ENCODE measurements at regions not wholly inside any gene's neighbourhood (a gene's known extent, or its start where the extent isn't known, plus 50 kb on each side); places are given as distances from the start of the nearest gene placed in this dataset.

DNA sequence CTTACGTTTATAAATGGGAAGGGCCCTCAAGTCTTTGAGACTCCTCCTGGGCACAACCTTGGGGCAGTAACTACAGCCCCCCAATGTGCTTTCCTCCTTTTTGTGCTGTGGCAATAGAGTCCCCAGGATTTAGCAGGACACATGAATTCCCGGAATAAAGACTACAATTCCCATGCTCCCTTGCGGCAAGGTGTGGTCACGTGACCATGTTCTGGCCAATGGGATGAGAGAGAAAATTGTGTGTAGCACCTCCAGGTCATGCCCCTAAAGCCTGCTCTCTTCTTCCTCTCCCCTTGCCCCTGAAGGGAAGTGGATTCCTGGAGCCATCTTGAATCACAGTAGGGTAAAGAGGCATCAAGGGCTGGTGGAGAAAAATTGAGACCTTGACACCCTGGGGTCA, 295.1 kb upstream of the SFSWAP start:
- WGBS, 4 donors: 73 to 82% (median 79%) methylated on average over 4 of the region's 4 CpGs
- Histone ChIP-seq H3K4me1 (replicated peaks in 1 of 2) (no peaks in the 10 kb centered on the region), H3K27ac (no peak overlapping the region), H3K36me3 (replicated peaks in 1 of 2) (no peaks in the 10 kb centered on the region), H3K27me3 (no peaks in the 10 kb centered on the region), H3K4me3 (no peak overlapping the region), H3K9me3 (replicated peaks in 1 of 3) (no peaks in the 10 kb centered on the region)
- intact Hi-C loops (cut with DNase I): no loop called here
- no peak for TF ChIP-seq POLR2A (IDR thresholded peaks at IDR 0.05)
- TF ChIP-seq, protein P1, sequence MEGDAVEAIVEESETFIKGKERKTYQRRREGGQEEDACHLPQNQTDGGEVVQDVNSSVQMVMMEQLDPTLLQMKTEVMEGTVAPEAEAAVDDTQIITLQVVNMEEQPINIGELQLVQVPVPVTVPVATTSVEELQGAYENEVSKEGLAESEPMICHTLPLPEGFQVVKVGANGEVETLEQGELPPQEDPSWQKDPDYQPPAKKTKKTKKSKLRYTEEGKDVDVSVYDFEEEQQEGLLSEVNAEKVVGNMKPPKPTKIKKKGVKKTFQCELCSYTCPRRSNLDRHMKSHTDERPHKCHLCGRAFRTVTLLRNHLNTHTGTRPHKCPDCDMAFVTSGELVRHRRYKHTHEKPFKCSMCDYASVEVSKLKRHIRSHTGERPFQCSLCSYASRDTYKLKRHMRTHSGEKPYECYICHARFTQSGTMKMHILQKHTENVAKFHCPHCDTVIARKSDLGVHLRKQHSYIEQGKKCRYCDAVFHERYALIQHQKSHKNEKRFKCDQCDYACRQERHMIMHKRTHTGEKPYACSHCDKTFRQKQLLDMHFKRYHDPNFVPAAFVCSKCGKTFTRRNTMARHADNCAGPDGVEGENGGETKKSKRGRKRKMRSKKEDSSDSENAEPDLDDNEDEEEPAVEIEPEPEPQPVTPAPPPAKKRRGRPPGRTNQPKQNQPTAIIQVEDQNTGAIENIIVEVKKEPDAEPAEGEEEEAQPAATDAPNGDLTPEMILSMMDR (IDR thresholded peaks at IDR 0.05): no peak
- no peak for DNase-seq

DNA sequence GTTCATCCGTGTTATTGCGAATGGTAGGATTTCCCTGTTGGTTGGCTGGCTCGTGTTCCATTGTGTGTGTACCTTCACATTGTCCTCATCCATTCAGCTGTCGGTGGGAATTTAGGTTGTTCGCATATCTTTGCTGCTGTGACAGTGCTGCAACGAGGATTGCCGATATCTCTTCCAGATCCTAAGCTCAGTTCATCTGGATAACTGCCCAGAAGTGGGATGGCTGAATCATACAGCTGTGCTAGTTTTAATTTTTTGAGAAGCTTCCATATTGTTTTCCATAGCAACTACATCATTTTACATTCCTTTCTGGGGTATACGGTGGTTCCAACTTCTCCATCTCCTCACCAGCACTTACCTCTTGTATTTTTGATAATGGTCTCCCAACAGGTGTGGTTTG, 292.8 kb upstream of the SFSWAP start:
- H3K27me3 ChIP-seq: no peaks in the 10 kb centered on the region
- no peaks in the 10 kb centered on the region for H3K9me3 ChIP-seq (replicated peaks in 1 of 3)
- no peak overlapping the region for H3K4me3 ChIP-seq
- TF ChIP-seq, protein P1 (IDR thresholded peaks at IDR 0.05): no peak
- TF ChIP-seq POLR2A (IDR thresholded peaks at IDR 0.05): no peak
- intact Hi-C loops (cut with DNase I): no loop called here
- no peaks in the 10 kb centered on the region for H3K36me3 ChIP-seq (replicated peaks in 1 of 2)
- no peaks in the 10 kb centered on the region for H3K4me1 ChIP-seq (replicated peaks in 1 of 2)
- no peak for DNase-seq
- H3K27ac ChIP-seq: no peak overlapping the region
- 74 to 82% (median 78%) methylated on average over 8 of the region's 8 CpGs for WGBS, 4 donors

DNA sequence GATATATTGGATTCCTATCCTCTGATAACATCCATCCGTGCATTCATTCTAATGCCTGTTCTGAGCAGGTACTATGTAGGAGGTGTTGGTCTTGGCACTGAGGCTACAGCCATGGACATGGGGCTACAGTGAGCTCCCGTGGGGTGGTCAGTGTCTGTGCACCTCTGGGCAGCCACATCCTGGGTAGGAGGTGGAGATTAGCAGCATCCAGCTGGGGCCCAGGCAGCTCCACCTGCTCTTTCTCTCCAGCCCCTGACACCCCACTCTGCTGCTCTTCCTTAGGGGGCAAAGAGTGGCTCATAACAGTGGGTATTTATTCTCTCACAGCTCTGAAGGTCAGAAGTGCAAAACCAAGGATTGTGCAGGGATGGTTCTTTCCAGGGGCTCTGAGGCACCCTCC, 292.0 kb upstream of the SFSWAP start:
- WGBS, 4 donors: 66 to 84% (median 74%) methylated on average over 2 of the region's 2 CpGs
- intact Hi-C loops (cut with DNase I): no loop called here
- H3K36me3 ChIP-seq (replicated peaks in 1 of 2): no peaks in the 10 kb centered on the region
- H3K4me1 ChIP-seq (replicated peaks in 1 of 2): no peaks in the 10 kb centered on the region
- no peaks in the 10 kb centered on the region for H3K27me3 ChIP-seq
- H3K9me3 ChIP-seq (replicated peaks in 1 of 3): no peaks in the 10 kb centered on the region
- DNase-seq: no peak
- H3K27ac ChIP-seq: no peak overlapping the region
- H3K4me3 ChIP-seq: no peak overlapping the region
- no peak for TF ChIP-seq POLR2A (IDR thresholded peaks at IDR 0.05)

DNA sequence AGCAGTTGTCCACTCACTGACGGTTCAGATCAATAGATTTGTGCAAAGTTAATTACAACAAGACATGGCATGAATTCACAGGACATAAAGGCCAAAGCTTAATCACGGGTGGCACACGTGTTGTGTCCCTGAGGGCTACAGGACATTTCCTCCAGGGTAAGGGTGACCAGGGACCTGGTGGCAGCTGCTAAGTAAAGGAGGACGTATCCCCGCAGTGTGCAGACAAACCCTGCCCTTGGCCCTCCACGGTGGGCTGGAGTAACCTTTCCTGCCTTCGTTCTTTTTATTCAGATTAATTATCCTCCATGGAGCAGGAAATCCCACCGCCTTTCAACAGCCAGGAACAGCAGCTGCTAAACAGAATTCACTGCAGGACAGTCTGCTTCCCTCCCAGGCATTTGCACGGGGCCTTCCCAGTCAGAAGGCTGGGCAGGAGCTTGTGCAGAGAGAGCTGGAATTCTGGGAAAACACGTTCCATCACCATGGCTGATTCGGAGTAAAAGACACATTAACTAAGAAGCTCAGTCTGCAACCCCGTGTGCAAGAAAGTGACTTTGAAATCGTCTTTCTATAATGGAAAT, 289.9 kb upstream of the SFSWAP start:
- H3K27ac ChIP-seq: no peak overlapping the region
- WGBS, 4 donors: 32 to 56% (median 54%) methylated on average over 13 of the region's 13 CpGs
- TF ChIP-seq, protein P1 (IDR thresholded peaks at IDR 0.05): no peak
- TF ChIP-seq POLR2A (IDR thresholded peaks at IDR 0.05): no peak
- no peaks in the 10 kb centered on the region for H3K9me3 ChIP-seq (replicated peaks in 1 of 3)
- DNase-seq: no peak
- intact Hi-C loops (cut with DNase I): no loop called here
- no peaks in the 10 kb centered on the region for H3K27me3 ChIP-seq
- H3K36me3 ChIP-seq (replicated peaks in 1 of 2): no peaks in the 10 kb centered on the region
- H3K4me3 ChIP-seq: no peak overlapping the region
- H3K4me1 ChIP-seq (replicated peaks in 1 of 2): no peaks in the 10 kb centered on the region

DNA sequence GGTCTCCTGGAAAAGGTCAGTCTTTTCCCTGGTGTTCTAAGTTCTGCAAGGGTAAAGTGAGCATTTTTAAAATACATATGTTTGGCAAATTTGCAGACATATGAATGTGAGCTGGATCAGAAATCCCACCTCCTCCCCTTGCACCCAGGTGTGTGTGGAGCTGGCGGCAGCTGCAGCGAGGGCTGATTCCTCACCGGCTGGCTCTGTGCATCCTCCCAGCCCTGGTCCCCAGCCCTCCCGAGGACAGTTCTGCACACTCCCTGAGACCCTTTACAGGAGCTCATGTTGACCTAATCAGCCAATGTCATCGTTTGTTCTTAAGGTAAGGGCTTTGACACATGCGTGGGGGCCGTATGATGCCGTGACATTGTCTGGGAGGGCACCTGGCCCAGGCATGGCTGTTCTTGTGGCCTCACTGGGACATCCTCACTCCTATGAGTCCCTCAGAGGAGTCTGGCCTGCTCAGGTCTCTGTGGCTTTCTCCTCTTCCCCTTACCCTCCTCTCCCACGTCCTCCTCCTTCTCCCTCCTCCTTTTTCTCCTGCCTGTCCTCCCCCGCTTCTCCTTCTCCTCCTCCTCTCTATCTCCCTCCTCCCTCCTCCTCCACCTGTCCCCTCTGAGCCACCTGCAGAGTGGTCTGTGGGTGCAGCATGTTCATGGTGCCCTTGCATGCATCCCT, 289.2 kb upstream of the SFSWAP start:
- intact Hi-C loops (cut with DNase I): no loop called here

More for the DNA sequence above, 289.2 kb upstream of the SFSWAP start:
- Histone ChIP-seq H3K36me3 (replicated peaks in 1 of 2) (no peaks in the 10 kb centered on the region), H3K4me3 (no peak overlapping the region), H3K9me3 (replicated peaks in 1 of 3) (no peaks in the 10 kb centered on the region), H3K4me1 (replicated peaks in 1 of 2) (no peaks in the 10 kb centered on the region), H3K27ac (no peak overlapping the region), H3K27me3 (no peaks in the 10 kb centered on the region)
- DNase-seq: no peak
- WGBS, 4 donors: 69 to 76% (median 72%) methylated on average over 7 to 10 of the region's 10 CpGs
- TF ChIP-seq, protein P1 (IDR thresholded peaks at IDR 0.05): no peak
- no peak for TF ChIP-seq POLR2A (IDR thresholded peaks at IDR 0.05)

All from adrenal gland (tissue), 9 donors.